ENCODE measurements at regions not wholly inside any gene's neighbourhood (a gene's known extent, or its start where the extent isn't known, plus 50 kb on each side); places are given as distances from the start of the nearest gene placed in this dataset.

DNA sequence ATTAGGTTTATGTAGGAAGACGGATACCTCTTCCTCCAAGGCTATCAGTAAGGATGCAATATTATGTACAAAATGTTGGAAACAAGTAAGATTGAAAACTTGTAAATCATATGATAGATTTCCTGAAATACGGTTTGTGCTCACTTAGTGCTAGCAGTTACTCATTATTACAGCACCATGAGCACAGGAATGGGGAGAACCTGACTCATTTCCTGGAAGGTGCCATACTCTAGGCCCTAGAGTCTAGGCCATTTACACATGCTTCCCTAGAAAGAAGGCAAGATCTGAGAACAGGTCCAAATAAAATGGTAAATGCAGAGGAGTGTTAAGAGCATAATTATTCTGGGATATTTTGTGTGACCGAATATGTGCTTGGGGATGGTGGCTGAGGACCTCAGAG lies 467.7 kb upstream of the CELF4 start:
- H3K36me3 ChIP-seq, result no peaks in the 10 kb centered on the region
- no peak overlapping the region for H3K27ac ChIP-seq
- H3K4me3 ChIP-seq, result no peak overlapping the region
- no peak for DNase-seq (ENCODE audit: low spot score)
- H3K9me3 ChIP-seq, result no peaks in the 10 kb centered on the region
- TF ChIP-seq, protein P1, sequence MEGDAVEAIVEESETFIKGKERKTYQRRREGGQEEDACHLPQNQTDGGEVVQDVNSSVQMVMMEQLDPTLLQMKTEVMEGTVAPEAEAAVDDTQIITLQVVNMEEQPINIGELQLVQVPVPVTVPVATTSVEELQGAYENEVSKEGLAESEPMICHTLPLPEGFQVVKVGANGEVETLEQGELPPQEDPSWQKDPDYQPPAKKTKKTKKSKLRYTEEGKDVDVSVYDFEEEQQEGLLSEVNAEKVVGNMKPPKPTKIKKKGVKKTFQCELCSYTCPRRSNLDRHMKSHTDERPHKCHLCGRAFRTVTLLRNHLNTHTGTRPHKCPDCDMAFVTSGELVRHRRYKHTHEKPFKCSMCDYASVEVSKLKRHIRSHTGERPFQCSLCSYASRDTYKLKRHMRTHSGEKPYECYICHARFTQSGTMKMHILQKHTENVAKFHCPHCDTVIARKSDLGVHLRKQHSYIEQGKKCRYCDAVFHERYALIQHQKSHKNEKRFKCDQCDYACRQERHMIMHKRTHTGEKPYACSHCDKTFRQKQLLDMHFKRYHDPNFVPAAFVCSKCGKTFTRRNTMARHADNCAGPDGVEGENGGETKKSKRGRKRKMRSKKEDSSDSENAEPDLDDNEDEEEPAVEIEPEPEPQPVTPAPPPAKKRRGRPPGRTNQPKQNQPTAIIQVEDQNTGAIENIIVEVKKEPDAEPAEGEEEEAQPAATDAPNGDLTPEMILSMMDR (IDR thresholded peaks at IDR 0.05), result no peak
- no peaks in the 10 kb centered on the region for H3K27me3 ChIP-seq (replicated peaks; ENCODE audit: insufficient read depth)
- no peak for ATAC-seq (ENCODE audit: insufficient number of reproducible peaks, low FRiP score, low read depth)
- no peaks in the 10 kb centered on the region for H3K4me1 ChIP-seq (ENCODE audit: control insufficient read depth in 1 of 2, low read depth in 2 of 2)

DNA sequence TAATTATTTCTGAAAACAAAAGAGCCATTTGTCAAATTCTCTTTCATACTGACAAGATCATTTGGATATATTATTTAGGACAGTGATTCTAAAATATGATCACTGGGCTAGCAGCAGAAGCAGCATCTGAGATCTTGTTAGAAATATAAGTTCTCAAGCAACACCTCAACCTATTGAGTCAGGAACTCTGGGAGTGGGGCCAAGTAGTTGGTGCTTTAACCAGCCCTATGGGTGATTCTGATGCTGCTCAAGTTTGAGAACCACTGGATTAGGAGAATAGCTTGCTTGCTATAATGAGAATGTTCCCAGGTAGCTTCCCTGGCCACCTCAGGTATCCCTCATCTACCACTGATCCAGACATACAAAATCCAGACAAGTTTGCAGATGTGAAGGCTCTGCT lies 466.9 kb upstream of the CELF4 start:
- Histone ChIP-seq H3K4me1 (ENCODE audit: control insufficient read depth in 1 of 2, low read depth in 2 of 2) (no peaks in the 10 kb centered on the region), H3K9me3 (no peaks in the 10 kb centered on the region), H3K27ac (no peak overlapping the region), H3K27me3 (replicated peaks; ENCODE audit: insufficient read depth) (no peaks in the 10 kb centered on the region), H3K4me3 (no peak overlapping the region), H3K36me3 (no peaks in the 10 kb centered on the region)
- ATAC-seq (ENCODE audit: insufficient number of reproducible peaks, low FRiP score, low read depth), result no peak
- DNase-seq (ENCODE audit: low spot score), result no peak
- TF ChIP-seq, protein P1 (IDR thresholded peaks at IDR 0.05), result no peak

DNA sequence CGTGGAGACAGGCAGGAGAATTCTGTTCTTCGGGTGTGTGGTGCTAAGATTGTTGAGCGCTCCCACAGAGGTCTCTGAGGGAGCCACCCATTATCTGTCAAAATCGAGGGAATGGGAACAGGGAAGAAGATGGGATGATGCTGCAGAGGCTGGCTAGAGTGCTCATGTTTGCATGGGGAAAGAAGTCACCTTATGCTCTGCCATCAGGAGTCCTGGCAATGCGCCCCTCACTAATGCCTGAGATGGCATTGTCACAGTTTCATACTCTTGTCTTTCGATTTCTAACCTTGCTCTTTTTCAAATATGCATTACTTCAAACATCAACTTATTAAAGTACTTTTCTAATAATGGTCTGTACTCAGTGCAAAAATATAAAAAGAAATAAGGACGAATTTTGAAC lies 463.3 kb upstream of the CELF4 start:
- ATAC-seq (ENCODE audit: insufficient number of reproducible peaks, low FRiP score, low read depth) (no peak), DNase-seq (ENCODE audit: low spot score) (no peak)
- TF ChIP-seq, protein P1 (IDR thresholded peaks at IDR 0.05), result no peak
- H3K4me1 ChIP-seq (ENCODE audit: control insufficient read depth in 1 of 2, low read depth in 2 of 2), result no peaks in the 10 kb centered on the region
- no peaks in the 10 kb centered on the region for H3K36me3 ChIP-seq
- H3K27ac ChIP-seq, result no peak overlapping the region
- H3K27me3 ChIP-seq (replicated peaks; ENCODE audit: insufficient read depth), result no peaks in the 10 kb centered on the region
- H3K9me3 ChIP-seq, result no peaks in the 10 kb centered on the region
- no peak overlapping the region for H3K4me3 ChIP-seq

DNA sequence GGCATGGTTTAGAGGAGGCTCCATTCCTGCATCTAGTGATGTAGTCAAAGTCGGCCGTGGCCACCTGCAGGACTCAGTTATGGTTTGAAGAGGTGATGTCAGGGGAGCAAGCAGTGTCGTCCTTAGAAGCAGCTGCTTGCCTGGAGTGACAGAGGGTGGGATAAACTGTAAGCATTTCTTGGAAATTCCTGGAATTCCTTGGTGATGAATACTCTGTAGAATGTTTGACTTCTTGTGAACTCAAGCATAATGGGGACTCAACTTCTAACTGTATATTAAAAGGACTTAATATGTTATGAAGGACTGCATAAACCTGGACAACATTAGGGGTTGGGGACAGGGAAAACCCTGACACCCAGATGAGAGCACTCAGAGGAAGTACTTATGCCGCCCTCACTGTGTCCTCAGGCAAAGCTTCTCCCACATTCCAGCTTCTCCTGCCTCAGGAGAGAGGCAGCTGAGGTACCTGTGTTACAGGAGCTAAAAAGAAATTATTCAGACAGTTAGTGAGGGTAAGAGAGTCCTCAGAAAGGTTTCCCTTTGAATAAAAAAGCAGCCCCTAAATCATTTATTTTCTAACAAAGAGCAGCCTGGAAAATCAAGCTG lies 459.9 kb upstream of the CELF4 start:
- H3K36me3 ChIP-seq, result no peaks in the 10 kb centered on the region

DNA sequence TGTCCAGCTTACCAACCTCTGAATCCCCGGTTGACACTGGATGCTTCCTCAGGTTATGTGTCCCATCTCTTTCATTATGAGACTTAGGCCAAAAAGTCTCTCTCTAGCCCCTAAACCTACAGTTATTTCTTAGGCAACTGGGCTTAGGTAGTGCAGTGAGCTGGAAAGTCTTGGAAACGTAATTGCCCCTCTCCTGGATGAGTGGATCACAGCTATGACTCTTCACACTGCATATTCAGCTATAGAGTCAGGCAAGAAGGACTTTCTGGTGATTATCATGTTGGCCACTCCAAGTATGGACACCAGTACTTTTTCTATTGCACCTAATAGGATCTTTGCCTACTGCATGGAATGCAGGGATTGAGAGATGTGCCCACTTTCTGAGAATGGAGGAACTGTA lies 458.3 kb upstream of the CELF4 start:
- H3K4me3 ChIP-seq, result no peak overlapping the region
- TF ChIP-seq, protein P1 (IDR thresholded peaks at IDR 0.05), result no peak
- no peaks in the 10 kb centered on the region for H3K4me1 ChIP-seq (ENCODE audit: control insufficient read depth in 1 of 2, low read depth in 2 of 2)
- ATAC-seq (ENCODE audit: insufficient number of reproducible peaks, low FRiP score, low read depth) (no peak), DNase-seq (ENCODE audit: low spot score) (no peak)
- no peaks in the 10 kb centered on the region for H3K9me3 ChIP-seq
- no peaks in the 10 kb centered on the region for H3K36me3 ChIP-seq
- H3K27ac ChIP-seq, result no peak overlapping the region
- H3K27me3 ChIP-seq (replicated peaks; ENCODE audit: insufficient read depth), result no peaks in the 10 kb centered on the region

More for the DNA sequence above, 459.9 kb upstream of the CELF4 start:
- DNase-seq (ENCODE audit: low spot score) (no peak), ATAC-seq (ENCODE audit: insufficient number of reproducible peaks, low FRiP score, low read depth) (no peak)
- Histone ChIP-seq H3K4me1 (ENCODE audit: control insufficient read depth in 1 of 2, low read depth in 2 of 2) (no peaks in the 10 kb centered on the region), H3K9me3 (no peaks in the 10 kb centered on the region), H3K27me3 (replicated peaks; ENCODE audit: insufficient read depth) (no peaks in the 10 kb centered on the region), H3K27ac (no peak overlapping the region), H3K4me3 (no peak overlapping the region)
- TF ChIP-seq, protein P1 (IDR thresholded peaks at IDR 0.05), result no peak
